ENCODE measurements at regions not wholly inside any gene's neighbourhood (a gene's known extent, or its start where the extent isn't known, plus 50 kb on each side); places are given as distances from the start of the nearest gene placed in this dataset.
A peak's percentile ranks its signal among the peaks of the same experiment; 100 is the strongest.

GRCh38 chr10:117860135-117860534 is 186.6 kb downstream of the RAB11FIP2 start:
- H3K4me3 ChIP-seq (ENCODE audit: low read depth, low read length) = no peak overlapping the region
- no peak for DNase-seq (ENCODE audit: low read depth)
- TF ChIP-seq, protein P1, sequence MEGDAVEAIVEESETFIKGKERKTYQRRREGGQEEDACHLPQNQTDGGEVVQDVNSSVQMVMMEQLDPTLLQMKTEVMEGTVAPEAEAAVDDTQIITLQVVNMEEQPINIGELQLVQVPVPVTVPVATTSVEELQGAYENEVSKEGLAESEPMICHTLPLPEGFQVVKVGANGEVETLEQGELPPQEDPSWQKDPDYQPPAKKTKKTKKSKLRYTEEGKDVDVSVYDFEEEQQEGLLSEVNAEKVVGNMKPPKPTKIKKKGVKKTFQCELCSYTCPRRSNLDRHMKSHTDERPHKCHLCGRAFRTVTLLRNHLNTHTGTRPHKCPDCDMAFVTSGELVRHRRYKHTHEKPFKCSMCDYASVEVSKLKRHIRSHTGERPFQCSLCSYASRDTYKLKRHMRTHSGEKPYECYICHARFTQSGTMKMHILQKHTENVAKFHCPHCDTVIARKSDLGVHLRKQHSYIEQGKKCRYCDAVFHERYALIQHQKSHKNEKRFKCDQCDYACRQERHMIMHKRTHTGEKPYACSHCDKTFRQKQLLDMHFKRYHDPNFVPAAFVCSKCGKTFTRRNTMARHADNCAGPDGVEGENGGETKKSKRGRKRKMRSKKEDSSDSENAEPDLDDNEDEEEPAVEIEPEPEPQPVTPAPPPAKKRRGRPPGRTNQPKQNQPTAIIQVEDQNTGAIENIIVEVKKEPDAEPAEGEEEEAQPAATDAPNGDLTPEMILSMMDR (IDR thresholded peaks at IDR 0.05; ENCODE audit: insufficient read depth, low read depth, low read length) = no peak

- no peak overlapping the region for H3K4me3 ChIP-seq (ENCODE audit: low read depth, low read length)
- peak; percentile 31 for DNase-seq (ENCODE audit: low read depth)
- TF ChIP-seq, protein P1 (IDR thresholded peaks at IDR 0.05; ENCODE audit: insufficient read depth, low read depth, low read length) = peak; percentile 44
Observed at GRCh38 chr10:117860823-117861222, 185.9 kb downstream of the RAB11FIP2 start.

DNA sequence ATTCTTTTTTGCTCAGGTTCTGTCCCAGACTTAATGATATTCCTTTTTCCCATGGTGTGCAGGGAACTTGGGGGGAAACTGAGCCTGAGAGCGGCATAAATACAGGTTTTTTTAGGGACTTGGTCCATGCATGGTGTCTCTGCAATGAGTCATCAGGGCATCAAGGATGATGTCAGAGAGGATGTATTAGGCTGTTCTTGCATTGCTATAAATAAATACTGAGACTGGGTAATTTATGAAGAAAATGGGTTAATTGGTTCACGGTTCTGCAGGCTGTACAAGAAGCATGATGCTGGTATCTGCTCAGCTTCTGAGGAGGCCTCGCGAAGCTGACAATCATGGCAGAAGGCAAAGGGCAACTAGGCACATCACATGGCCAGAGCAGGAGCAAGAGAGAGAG is 185.4 kb downstream of the RAB11FIP2 start:
- TF ChIP-seq, protein P1 (IDR thresholded peaks at IDR 0.05; ENCODE audit: insufficient read depth, low read depth, low read length) = no peak
- no peak for DNase-seq (ENCODE audit: low read depth)
- no peak overlapping the region for H3K4me3 ChIP-seq (ENCODE audit: low read depth, low read length)

DNA sequence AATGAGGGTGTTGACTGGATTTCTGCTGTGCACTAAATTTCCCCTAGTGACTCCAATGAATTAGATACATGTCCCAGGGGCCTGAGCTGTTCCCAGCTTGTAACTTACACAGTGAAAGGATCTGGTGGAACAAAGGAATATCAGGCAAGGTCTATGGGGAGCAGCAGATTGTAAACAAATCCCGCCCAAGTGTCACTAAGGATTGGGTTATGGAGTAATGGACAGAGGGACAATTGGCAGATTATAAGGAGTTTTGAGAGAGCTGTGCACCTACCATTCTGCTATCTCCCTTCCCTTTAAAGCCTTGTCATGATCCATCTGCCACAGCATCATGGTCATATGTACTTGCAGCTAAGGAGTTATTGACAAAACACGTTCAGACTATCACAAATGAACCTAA is 183.0 kb downstream of the RAB11FIP2 start:
- TF ChIP-seq, protein P1 (IDR thresholded peaks at IDR 0.05; ENCODE audit: insufficient read depth, low read depth, low read length) = no peak
- DNase-seq (ENCODE audit: low read depth) = no peak
- no peak overlapping the region for H3K4me3 ChIP-seq (ENCODE audit: low read depth, low read length)

DNA sequence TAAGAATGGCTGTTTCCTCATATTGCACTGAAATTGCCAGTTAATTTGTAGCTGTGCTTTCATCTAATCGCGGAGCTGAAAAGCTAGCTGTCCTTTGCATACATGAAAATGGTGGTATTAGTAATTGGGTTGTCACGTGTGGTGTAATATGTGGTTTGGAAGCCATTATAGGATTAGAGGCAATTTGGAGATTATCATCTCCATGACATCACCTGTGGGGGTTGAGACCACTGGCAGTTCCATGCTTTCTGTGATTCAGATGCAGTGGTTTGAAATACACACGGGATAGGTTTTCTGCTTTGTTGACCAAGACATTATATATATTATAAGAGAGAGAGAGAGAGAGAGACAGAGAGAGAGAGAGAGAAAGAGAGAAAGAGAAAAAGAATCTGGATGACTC is 180.8 kb downstream of the RAB11FIP2 start:
- H3K4me3 ChIP-seq (ENCODE audit: low read depth, low read length) = no peak overlapping the region
- DNase-seq (ENCODE audit: low read depth) = no peak
- TF ChIP-seq, protein P1 (IDR thresholded peaks at IDR 0.05; ENCODE audit: insufficient read depth, low read depth, low read length) = no peak

DNA sequence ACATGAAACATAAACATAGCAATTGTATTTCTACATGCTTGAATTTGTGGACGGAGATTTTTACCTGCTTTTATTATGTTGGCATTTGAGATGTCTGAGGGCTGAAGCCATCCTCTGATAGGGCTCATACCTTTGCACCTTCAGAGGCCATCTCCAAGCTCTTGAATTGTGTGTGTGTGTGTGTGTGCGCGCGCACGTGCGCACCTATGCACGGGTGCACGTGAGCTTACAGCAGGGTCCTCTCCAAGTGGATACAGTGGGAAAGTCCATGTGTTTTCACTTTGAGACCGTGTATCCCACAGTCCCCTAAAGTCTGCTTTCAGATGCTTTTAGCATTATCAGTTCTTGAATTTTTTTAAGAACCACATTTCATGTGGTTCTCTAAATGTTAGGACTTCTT is 178.6 kb downstream of the RAB11FIP2 start:
- no peak overlapping the region for H3K4me3 ChIP-seq (ENCODE audit: low read depth, low read length)
- TF ChIP-seq, protein P1 (IDR thresholded peaks at IDR 0.05; ENCODE audit: insufficient read depth, low read depth, low read length) = no peak
- DNase-seq (ENCODE audit: low read depth) = no peak

DNA sequence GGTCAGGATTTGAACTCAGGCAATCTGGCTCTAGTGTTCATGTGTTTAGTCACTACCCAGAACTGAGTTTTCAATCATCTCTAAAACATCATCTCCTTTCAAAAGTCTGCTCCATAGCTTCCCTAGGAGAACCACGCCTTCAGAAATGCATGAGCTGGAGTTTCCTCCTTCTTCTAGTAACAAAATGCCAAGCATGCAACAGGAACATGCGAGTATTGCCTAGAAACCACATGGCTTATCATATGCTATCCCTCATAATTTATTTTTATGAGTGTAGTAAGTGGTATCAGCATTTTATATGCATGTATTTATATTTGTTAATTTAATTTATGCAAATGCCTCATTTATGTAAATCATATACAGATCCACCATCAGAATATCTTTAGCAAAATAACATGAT is 170.9 kb downstream of the RAB11FIP2 start:
- H3K4me3 ChIP-seq (ENCODE audit: low read depth, low read length) = no peak overlapping the region
- TF ChIP-seq, protein P1 (IDR thresholded peaks at IDR 0.05; ENCODE audit: insufficient read depth, low read depth, low read length) = no peak
- no peak for DNase-seq (ENCODE audit: low read depth)

All from fibroblast of villous mesenchyme (primary cell).